ENCODE measurements at regions not wholly inside any gene's neighbourhood (a gene's known extent, or its start where the extent isn't known, plus 50 kb on each side); places are given as distances from the start of the nearest gene placed in this dataset.
"Not testable (repeated sequence)": the region's sequence is repeated elsewhere in the genome, so short reads cannot be mapped to it uniquely, and the experiment has no call there.

GRCh38 chr5:83865579-83865978 is 144.9 kb upstream of the HAPLN1 start:
- no peaks in the 10 kb centered on the region for H3K4me1 ChIP-seq
- ATAC-seq, result no peak
- H3K4me3 ChIP-seq, result no peak overlapping the region
- no peak for TF ChIP-seq CTCF (IDR thresholded peaks at IDR 0.05)
- DNase-seq, result no peak
- peaks cover 0 to 4% (median 0%) of the 10 kb centered on the region in 7 donors for H3K27me3 ChIP-seq
- WGBS, 2 donors, result 86 to 90% methylated on average over 1 of the region's 1 CpG
- H3K9me3 ChIP-seq, result no peaks in the 10 kb centered on the region
- intact Hi-C loops (cut with DNase I), result no loop called here
- no peak overlapping the region for H3K27ac ChIP-seq
- no peaks in the 10 kb centered on the region for H3K36me3 ChIP-seq

GRCh38 chr5:83864652-83865051 is 144.0 kb upstream of the HAPLN1 start:
- Histone ChIP-seq H3K9me3 (no peaks in the 10 kb centered on the region), H3K4me3 (no peak overlapping the region), H3K27me3 (peaks cover 0 to 4% (median 0%) of the 10 kb centered on the region in 7 donors), H3K27ac (no peak overlapping the region), H3K4me1 (no peaks in the 10 kb centered on the region), H3K36me3 (no peaks in the 10 kb centered on the region)
- ATAC-seq (no peak), DNase-seq (no peak)
- WGBS, 2 donors, result 48 to 62% methylated on average over 1 of the region's 1 CpG
- no peak for TF ChIP-seq CTCF (IDR thresholded peaks at IDR 0.05)
- intact Hi-C loops (cut with DNase I), result no loop called here

- Histone ChIP-seq H3K4me1 (no peaks in the 10 kb centered on the region), H3K27ac (no peak overlapping the region), H3K9me3 (no peaks in the 10 kb centered on the region), H3K36me3 (no peaks in the 10 kb centered on the region), H3K4me3 (no peak overlapping the region), H3K27me3 (no peaks in the 10 kb centered on the region)
- DNase-seq (no peak), ATAC-seq (no peak)
- intact Hi-C loops (cut with DNase I), result no loop called here
- WGBS, 2 donors, result 91 to 100% methylated on average over 1 of the region's 1 CpG
- no peak for TF ChIP-seq CTCF (IDR thresholded peaks at IDR 0.05)
Observed at GRCh38 chr5:83857341-83857740, 136.7 kb upstream of the HAPLN1 start.

- 43 to 47% methylated on average over 6 of the region's 6 CpGs for WGBS, 2 donors
- intact Hi-C loops (cut with DNase I), result no loop called here
- Histone ChIP-seq H3K36me3 (no peaks in the 10 kb centered on the region), H3K27ac (no peak overlapping the region), H3K27me3 (no peaks in the 10 kb centered on the region), H3K4me3 (no peak overlapping the region), H3K4me1 (no peaks in the 10 kb centered on the region), H3K9me3 (no peaks in the 10 kb centered on the region)
- no peak for TF ChIP-seq CTCF (IDR thresholded peaks at IDR 0.05)
- ATAC-seq (peak in 1 of 8 donors; percentile 65), DNase-seq (no peak)
Observed at GRCh38 chr5:83856881-83857280, 136.2 kb upstream of the HAPLN1 start.

- H3K27ac ChIP-seq; H3K27me3 ChIP-seq; H3K4me1 ChIP-seq; H3K36me3 ChIP-seq; H3K4me3 ChIP-seq; H3K9me3 ChIP-seq; DNase-seq; intact Hi-C loops (cut with DNase I); ATAC-seq: not testable (repeated sequence)
- 89 to 94% methylated on average over 3 of the region's 3 CpGs for WGBS, 2 donors
Observed at GRCh38 chr5:83850412-83850811, 129.8 kb upstream of the HAPLN1 start.

All from heart right ventricle (tissue), 16 donors.